Astrocyte (in vitro differentiated cells and primary cell): ENCODE measurements at regions not wholly inside any gene's neighbourhood (a gene's known extent, or its start where the extent isn't known, plus 50 kb on each side); places are given as distances from the start of the nearest gene placed in this dataset.

Experiments
- CTCF ChIP-seq: IDR thresholded peaks from 2 replicates; pipeline ENCODE4 v1.5.1; 2011; ENCODE audit warnings: low read depth, mild to moderate bottlenecking, inconsistent platforms, low read length, moderate library complexity; ENCODE audit not compliant: insufficient read depth
- EZH2 ChIP-seq: IDR thresholded peaks from 2 replicates; pipeline ENCODE4 v1.6.1; 2012; ENCODE audit warnings: mild to moderate bottlenecking, low read length, inconsistent platforms; ENCODE audit not compliant: insufficient read depth

- TF ChIP-seq CTCF (no peak), EZH2 (no peak)
These were observed 78.1 kb upstream of the FAM83B start for GRCh38 chr6:54768494-54768893.
